ENCODE measurements at regions not wholly inside any gene's neighbourhood (a gene's known extent, or its start where the extent isn't known, plus 50 kb on each side); places are given as distances from the start of the nearest gene placed in this dataset.

GRCh38 chr18:1861473-1861872 is 709.8 kb downstream of the METTL4 start:
- TF ChIP-seq POLR2A (IDR thresholded peaks at IDR 0.05) (no peak), CTCF (IDR thresholded peaks at IDR 0.05) (no peak)

Measured in breast epithelium (tissue), 3 donors.